ENCODE measurements at regions not wholly inside any gene's neighbourhood (a gene's known extent, or its start where the extent isn't known, plus 50 kb on each side); places are given as distances from the start of the nearest gene placed in this dataset.
"Not testable (repeated sequence)": the region's sequence is repeated elsewhere in the genome, so short reads cannot be mapped to it uniquely, and the experiment has no call there.

DNA sequence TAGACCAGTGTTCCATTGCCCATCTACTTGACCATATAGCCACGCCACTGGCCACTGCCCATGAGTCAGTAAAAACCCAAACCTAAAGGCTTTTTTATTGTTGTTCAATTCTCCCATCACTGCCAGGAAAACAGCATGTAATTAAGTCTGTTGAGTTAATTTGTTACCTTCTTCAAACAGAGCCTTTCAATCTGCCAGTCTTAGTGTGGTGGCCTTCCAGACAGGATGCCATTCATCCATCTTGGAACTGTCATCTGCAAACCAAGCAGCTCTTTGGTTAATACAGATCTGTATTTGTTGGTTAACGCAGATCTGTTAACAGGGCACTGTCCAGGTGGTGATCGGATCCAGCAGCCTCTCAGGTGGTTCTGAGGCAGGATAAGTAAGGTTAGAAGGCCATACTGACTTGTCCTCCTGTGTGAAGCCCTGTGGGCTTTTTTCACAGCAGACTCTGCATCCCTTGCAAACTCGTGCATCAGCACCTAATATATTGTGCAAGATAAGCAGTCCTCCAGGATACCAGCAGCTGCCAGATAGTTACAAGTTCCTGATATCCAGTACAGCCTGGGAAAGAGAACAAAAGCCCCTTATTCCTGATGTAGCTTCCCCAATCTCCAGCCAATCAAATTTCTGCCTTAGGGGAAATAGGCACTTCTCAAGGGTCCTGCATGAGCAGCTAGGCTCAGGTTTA is 59.1 kb upstream of the DHRS4 start:
- H3K4me3 ChIP-seq (replicated peaks in 1 of 2; ENCODE audit: low read depth in 2 of 2, low read length in 2 of 2) = no peak overlapping the region
- no peak for DNase-seq (ENCODE audit: low read depth in 2 of 2)
- TF ChIP-seq, protein P1, sequence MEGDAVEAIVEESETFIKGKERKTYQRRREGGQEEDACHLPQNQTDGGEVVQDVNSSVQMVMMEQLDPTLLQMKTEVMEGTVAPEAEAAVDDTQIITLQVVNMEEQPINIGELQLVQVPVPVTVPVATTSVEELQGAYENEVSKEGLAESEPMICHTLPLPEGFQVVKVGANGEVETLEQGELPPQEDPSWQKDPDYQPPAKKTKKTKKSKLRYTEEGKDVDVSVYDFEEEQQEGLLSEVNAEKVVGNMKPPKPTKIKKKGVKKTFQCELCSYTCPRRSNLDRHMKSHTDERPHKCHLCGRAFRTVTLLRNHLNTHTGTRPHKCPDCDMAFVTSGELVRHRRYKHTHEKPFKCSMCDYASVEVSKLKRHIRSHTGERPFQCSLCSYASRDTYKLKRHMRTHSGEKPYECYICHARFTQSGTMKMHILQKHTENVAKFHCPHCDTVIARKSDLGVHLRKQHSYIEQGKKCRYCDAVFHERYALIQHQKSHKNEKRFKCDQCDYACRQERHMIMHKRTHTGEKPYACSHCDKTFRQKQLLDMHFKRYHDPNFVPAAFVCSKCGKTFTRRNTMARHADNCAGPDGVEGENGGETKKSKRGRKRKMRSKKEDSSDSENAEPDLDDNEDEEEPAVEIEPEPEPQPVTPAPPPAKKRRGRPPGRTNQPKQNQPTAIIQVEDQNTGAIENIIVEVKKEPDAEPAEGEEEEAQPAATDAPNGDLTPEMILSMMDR (IDR thresholded peaks at IDR 0.05; ENCODE audit: low read depth, low read length) = no peak

DNA sequence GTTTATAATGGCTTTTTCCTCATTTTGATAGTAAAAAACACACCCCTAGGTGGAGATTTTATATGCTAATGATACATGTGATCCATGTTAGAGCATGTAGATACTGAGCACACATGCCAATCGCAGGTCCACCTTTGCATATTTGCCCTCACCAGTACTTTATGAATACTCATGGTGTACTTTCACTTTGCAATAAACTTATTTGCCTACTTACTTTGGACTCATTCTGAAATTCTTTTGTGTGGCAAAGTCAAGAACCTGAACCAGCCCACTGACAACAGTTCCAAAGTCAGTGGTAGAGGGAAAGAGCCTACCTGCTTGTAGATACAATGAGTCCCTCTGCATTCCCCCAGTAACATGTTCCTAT is 58.5 kb upstream of the DHRS4 start:
- H3K4me3 ChIP-seq (replicated peaks in 1 of 2; ENCODE audit: low read depth in 2 of 2, low read length in 2 of 2) = no peak overlapping the region
- TF ChIP-seq, protein P1 (IDR thresholded peaks at IDR 0.05; ENCODE audit: low read depth, low read length) = no peak
- no peak for DNase-seq (ENCODE audit: low read depth in 2 of 2)

DNA sequence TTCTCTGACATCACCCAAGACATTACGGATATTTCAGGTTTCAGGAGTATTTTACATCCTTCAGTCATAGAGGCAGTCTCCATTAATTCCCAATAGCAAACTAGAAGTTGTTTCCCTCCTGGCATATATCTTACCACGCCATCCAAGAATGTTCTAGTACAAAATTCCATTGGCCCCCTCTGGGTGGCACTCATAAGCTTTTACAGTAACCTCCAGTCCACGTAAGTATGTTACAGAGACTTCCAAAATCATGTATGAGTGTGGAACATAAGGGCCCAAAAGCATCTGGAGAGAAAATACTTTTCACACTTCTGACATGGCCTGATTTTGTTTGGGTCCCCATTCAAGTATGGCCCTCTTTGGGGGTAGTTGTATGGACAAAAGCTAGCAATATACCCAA is 58.1 kb upstream of the DHRS4 start:
- peak; percentile 2 to 13 for DNase-seq (ENCODE audit: low read depth in 2 of 2)
- TF ChIP-seq, protein P1 (IDR thresholded peaks at IDR 0.05; ENCODE audit: low read depth, low read length) = no peak
- H3K4me3 ChIP-seq (replicated peaks in 1 of 2; ENCODE audit: low read depth in 2 of 2, low read length in 2 of 2) = no peak overlapping the region

DNA sequence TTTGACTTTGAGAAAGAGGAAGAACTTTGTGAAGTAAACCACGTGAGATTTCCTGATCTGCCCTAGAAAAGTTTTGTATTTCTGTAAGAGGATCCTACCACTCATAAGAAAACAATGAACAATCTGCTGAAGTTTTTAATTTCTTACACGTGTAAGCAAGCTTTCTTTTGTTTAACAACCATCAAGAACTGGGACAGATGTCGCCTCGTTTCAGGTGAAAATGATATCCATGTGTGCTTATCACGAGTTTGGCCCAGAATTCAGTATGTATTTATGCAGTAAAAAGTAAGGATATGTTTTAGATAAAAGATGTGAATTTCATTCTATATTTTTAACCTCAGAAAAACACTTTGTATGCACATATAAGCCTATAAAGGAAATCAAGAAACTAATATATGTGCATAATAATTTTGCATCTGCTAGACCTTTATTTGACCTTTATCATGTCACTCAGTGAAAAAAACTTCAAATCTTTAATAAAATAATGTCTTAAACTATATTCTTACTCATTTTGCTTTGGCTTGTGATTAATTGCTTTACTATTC is 56.9 kb upstream of the DHRS4 start:
- DNase-seq (ENCODE audit: low read depth in 2 of 2) = no peak
- TF ChIP-seq, protein P1 (IDR thresholded peaks at IDR 0.05; ENCODE audit: low read depth, low read length) = no peak
- no peak overlapping the region for H3K4me3 ChIP-seq (replicated peaks in 1 of 2; ENCODE audit: low read depth in 2 of 2, low read length in 2 of 2)

DNA sequence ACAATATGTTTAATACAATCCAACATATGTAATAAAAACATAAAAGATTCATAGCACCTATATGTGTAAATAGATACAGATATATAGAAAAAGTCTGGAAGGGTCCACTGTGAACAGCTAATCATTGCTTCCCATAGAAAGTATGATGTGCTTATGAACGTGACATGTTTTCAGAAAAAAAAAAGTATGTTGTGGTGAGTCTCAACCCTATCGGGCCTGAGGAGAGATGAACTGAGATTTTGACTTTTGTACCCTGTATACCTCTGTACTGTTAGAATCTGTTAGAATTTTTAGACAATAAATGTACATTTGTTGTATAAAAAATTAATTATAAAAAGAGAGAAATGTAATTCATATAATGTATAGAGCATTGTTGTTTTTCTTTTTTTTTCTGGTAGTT is 56.3 kb upstream of the DHRS4 start:
- H3K4me3 ChIP-seq (replicated peaks in 1 of 2; ENCODE audit: low read depth in 2 of 2, low read length in 2 of 2) = not testable (repeated sequence)

DNA sequence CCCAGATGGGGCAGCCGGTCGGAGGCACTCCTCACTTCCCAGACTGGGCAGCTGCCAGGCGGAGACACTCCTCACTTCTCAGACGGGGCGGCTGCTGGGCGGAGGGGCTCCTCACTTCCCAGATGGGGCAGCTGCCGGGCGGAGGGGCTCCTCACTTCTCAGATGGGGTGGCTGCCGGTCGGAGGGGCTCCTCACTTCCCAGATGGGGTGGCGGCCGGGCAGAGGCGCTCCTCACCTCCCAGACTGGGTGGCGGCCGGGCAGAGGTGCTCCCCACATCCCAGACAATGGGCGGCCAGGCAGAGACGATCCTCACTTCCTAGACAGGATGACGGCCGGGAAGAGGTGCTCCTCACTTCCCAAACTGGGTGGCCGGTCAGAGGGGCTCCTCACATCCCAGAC is 55.2 kb upstream of the DHRS4 start:
- not testable (repeated sequence) for DNase-seq (ENCODE audit: low read depth in 2 of 2); H3K4me3 ChIP-seq (replicated peaks in 1 of 2; ENCODE audit: low read depth in 2 of 2, low read length in 2 of 2)

More for the DNA sequence above, 56.3 kb upstream of the DHRS4 start:
- DNase-seq (ENCODE audit: low read depth in 2 of 2) = not testable (repeated sequence)

DNA sequence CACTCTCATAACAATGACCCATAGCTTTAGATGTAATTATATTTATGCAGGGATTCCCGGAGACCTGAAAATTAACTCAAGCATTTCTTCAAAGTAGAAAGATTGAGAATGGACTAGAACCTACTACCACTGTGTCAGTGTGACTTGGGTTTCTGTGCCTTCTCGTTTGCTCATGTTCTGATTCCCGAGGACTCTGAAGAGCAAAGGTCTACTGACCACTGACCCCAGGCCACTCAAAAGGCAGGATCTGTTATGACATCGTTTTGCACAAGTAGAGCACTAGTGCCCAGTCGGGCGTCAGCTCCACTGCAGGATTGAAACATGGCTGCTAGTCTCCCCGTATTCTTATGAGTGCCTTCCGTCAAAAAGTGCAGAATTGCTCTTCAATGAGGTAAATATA is 53.8 kb upstream of the DHRS4 start:
- H3K4me3 ChIP-seq (replicated peaks in 1 of 2; ENCODE audit: low read depth in 2 of 2, low read length in 2 of 2) = no peak overlapping the region
- DNase-seq (ENCODE audit: low read depth in 2 of 2) = no peak
- TF ChIP-seq, protein P1 (IDR thresholded peaks at IDR 0.05; ENCODE audit: low read depth, low read length) = no peak

DNA sequence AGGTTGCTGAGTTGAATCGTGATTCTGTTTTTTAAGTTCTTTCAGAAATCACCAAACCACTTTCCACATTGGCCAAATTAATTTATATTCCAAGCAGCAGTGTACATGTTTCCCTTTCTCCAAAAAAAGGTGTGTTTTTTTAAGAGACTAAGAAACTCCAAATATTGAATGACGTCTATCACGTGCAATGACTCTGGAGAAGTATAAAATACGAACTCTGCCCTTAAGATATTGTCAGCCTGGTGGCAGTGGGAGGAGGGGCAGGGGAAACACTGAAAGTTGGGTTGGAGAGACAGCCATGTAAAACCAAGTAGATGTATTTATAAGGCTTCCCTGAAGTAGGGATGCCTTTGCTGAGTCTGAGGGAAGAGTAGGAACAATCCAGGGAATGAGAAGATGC is 50.1 kb upstream of the DHRS4 start:
- no peak overlapping the region for H3K4me3 ChIP-seq (replicated peaks in 1 of 2; ENCODE audit: low read depth in 2 of 2, low read length in 2 of 2)
- TF ChIP-seq, protein P1 (IDR thresholded peaks at IDR 0.05; ENCODE audit: low read depth, low read length) = no peak
- no peak for DNase-seq (ENCODE audit: low read depth in 2 of 2)
